ENCODE measurements at regions not wholly inside any gene's neighbourhood (a gene's known extent, or its start where the extent isn't known, plus 50 kb on each side); places are given as distances from the start of the nearest gene placed in this dataset.
"Not testable (repeated sequence)": the region's sequence is repeated elsewhere in the genome, so short reads cannot be mapped to it uniquely, and the experiment has no call there.

DNA sequence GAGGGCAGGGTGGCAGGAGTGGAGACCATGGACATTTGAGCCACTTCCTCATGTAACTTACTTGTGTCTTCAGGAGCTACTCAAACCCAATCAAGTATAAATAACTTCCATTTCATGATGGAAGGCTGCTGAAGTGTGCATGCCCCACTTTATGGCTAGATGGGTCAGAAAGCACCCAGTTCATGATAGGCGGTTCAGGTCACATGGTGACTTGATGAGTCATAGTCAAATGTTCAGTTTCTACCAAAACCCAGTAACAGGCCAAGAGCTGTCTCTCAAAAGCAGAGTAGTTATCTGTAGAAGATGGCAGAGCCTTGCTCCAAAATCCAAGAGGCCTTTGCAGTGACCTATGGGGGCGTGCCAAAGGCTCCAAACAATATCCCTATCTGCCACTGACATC, 133.7 kb upstream of the TENT5A start:
- no peak for DNase-seq (ENCODE audit: low read depth)
- TF ChIP-seq, protein P1, sequence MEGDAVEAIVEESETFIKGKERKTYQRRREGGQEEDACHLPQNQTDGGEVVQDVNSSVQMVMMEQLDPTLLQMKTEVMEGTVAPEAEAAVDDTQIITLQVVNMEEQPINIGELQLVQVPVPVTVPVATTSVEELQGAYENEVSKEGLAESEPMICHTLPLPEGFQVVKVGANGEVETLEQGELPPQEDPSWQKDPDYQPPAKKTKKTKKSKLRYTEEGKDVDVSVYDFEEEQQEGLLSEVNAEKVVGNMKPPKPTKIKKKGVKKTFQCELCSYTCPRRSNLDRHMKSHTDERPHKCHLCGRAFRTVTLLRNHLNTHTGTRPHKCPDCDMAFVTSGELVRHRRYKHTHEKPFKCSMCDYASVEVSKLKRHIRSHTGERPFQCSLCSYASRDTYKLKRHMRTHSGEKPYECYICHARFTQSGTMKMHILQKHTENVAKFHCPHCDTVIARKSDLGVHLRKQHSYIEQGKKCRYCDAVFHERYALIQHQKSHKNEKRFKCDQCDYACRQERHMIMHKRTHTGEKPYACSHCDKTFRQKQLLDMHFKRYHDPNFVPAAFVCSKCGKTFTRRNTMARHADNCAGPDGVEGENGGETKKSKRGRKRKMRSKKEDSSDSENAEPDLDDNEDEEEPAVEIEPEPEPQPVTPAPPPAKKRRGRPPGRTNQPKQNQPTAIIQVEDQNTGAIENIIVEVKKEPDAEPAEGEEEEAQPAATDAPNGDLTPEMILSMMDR (IDR thresholded peaks at IDR 0.05; ENCODE audit: low read length, missing control alignments) = no peak
- no peak overlapping the region for H3K4me3 ChIP-seq (replicated peaks; ENCODE audit: low read depth, low read length)

DNA sequence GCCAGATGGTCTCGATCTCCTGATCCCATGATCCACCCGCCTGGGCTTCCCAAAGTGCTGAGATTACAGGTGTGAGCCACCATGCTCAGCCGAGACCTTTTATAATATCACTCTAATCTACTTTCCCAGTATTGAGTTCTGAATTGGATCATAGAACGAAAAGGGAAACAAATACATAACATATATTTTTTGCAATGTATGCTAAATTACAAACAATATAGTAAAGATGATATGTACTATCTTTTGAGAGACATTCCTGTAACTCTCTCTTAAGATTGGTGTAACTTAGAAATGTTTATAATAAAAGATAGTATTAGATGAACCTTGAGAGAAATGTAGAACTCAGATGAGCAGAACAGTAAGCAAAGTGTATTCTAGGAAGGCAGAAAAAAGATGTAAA, 129.2 kb upstream of the TENT5A start:
- no peak overlapping the region for H3K4me3 ChIP-seq (replicated peaks; ENCODE audit: low read depth, low read length)
- DNase-seq (ENCODE audit: low read depth) = no peak
- TF ChIP-seq, protein P1 (IDR thresholded peaks at IDR 0.05; ENCODE audit: low read length, missing control alignments) = no peak

DNA sequence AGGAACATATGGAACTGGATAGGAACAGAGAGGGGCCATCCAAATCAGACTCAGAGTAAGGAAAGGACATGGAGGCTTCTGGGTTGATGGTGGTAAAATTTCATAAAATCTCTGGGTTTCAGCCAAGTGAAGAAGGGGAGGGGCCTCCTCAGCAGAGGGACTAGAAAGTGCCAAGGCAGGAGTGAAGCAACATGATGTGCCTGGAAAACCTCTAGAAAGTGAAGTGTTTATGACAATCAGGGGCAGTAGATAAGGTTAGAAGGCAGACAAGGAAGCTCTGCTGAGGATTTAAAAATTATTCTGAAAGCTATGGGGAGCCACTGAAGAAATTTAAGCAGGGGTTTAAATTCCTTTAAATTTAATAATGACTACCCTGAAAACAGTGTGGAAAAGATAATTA, 126.0 kb upstream of the TENT5A start:
- no peak overlapping the region for H3K4me3 ChIP-seq (replicated peaks; ENCODE audit: low read depth, low read length)
- TF ChIP-seq, protein P1 (IDR thresholded peaks at IDR 0.05; ENCODE audit: low read length, missing control alignments) = no peak
- DNase-seq (ENCODE audit: low read depth) = no peak

DNA sequence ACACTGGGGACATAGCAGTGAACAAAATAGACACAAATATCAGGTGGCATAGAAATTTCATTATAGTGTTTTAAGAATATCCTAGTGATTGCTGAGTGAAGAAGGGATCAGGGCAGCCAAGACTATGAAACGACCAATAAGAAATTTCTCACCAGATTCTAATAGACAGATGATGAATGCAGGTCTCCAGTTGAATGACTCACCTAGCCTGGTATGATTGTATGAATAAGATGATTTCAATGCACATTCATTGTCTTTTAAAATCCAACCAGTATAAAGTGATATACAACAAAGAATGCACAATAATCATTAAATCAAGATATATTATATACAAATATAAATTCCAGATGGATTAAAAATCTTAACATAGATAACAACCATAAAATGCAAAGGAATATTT, 124.5 kb upstream of the TENT5A start:
- no peak overlapping the region for H3K4me3 ChIP-seq (replicated peaks; ENCODE audit: low read depth, low read length)
- DNase-seq (ENCODE audit: low read depth) = no peak
- TF ChIP-seq, protein P1 (IDR thresholded peaks at IDR 0.05; ENCODE audit: low read length, missing control alignments) = no peak

DNA sequence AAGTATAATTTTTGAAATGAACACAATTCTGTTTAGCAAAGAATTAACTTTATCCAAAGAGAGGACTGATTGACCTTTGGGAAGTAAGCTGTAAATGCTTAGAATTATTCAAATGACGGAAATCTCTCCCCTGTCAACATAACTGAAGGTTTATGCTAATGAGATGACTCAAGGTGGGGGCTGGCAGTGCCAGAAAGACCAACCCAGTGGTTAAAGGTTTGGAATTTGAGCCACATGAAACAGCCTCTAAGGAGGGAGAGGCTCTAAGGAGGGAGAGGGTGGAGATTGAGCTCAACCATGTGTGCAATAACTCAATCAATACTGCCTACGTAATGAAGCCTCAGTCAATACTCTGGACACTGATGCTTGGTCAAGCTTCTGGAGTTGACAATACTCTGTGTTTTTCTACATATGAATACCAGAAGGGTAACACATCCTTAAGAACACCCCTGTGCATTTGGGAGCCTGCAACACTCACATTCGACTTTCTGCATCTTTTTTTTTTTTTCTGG, 123.4 kb upstream of the TENT5A start:
- H3K4me3 ChIP-seq (replicated peaks; ENCODE audit: low read depth, low read length) = no peak overlapping the region
- TF ChIP-seq, protein P1 (IDR thresholded peaks at IDR 0.05; ENCODE audit: low read length, missing control alignments) = no peak
- no peak for DNase-seq (ENCODE audit: low read depth)

DNA sequence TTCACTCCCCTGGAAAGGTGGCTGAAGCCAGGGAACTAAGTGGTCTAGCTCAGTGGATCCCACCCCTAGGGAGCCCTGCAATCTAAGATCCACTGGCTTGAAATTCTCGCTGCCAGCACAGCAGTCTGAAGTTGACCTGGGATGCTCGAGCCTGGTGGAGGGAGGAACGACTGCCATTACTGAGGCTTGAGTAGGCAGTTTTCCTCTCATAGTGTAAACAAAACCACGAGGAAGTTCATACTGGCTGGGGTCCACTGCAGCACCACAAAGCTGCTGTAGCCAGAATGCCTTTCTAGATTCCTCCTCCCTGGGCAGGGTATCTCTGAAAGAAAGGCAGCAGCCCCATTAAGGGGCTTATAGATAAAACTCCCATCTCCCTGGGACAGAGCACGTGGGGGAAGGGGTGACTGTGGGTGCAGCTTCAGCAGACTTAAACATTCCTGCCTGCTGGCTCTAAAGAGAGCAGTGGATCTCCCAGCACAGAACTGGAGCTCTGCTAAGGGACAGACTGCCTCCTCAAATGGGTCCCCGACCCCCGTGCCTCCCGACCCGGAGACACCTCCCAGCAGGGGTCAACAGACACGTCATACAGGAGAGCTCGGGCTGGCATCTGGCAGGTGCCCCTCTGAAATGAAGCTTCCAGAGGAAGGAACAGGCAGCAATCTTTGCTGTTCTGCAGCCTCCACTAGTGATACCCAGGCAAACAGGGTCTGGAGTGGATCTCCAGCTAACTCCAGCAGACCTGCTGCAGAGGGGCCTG, 117.4 kb upstream of the TENT5A start:
- DNase-seq (ENCODE audit: low read depth); H3K4me3 ChIP-seq (replicated peaks; ENCODE audit: low read depth, low read length): not testable (repeated sequence)

DNA sequence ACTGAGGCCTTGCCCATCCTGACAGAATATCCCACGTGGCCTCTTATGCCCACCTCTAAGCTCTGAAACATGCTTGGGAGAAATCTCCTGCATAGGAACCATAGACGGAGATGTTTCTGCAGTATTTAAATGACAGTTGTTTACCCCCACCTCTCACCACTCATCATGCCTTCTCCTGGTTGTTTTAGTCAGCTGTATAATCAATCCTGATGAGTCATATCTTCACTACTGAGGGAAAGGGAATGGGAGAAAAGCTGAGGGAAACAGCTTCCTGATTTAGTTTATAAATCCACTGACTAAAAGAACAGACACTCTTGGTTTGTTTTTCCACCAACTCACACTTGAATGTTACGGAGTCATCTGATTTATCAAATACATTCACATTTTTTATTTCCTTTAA, 113.2 kb upstream of the TENT5A start:
- TF ChIP-seq, protein P1 (IDR thresholded peaks at IDR 0.05; ENCODE audit: low read length, missing control alignments) = no peak
- peak; percentile 40 for DNase-seq (ENCODE audit: low read depth)
- no peak overlapping the region for H3K4me3 ChIP-seq (replicated peaks; ENCODE audit: low read depth, low read length)
